Epithelial cell of esophagus (primary cell): ENCODE measurements at regions not wholly inside any gene's neighbourhood (a gene's known extent, or its start where the extent isn't known, plus 50 kb on each side); places are given as distances from the start of the nearest gene placed in this dataset.

ENCODE experiments used
- DNase-seq: peaks from one replicate; pipeline ENCODE4 v3.0.0; 2010; ENCODE audit warnings: low read depth
- H3K4me3 ChIP-seq: 2 replicates; pipeline ENCODE4 v1.5.1; 2011; ENCODE audit warnings: mild to moderate bottlenecking, low read length, control low read depth
- CTCF ChIP-seq: IDR thresholded peaks from 2 replicates; pipeline ENCODE4 v1.5.1; 2011; ENCODE audit warnings: low read depth, mild to moderate bottlenecking, low read length, control low read depth, inconsistent platforms; ENCODE audit not compliant: insufficient read depth; ENCODE audit errors: missing control alignments

- no peak for TF ChIP-seq CTCF
Observed at GRCh38 chr15:95550702-95551101, 779.8 kb upstream of the NR2F2 start.

GRCh38 chr15:95556225-95556624 lies 774.3 kb upstream of the NR2F2 start:
- no peak for TF ChIP-seq CTCF
- no peak for DNase-seq
- no peak overlapping the region for H3K4me3 ChIP-seq

More at GRCh38 chr15:95550702-95551101, 779.8 kb upstream of the NR2F2 start:
- DNase-seq: no peak
- no peak overlapping the region for H3K4me3 ChIP-seq

- TF ChIP-seq CTCF: no peak
- DNase-seq: no peak
Observed at GRCh38 chr15:95556866-95557225, 773.7 kb upstream of the NR2F2 start.

GRCh38 chr15:95557226-95558046 lies 773.1 kb upstream of the NR2F2 start:
- DNase-seq: peak; percentile 92
- no peak for TF ChIP-seq CTCF
- H3K4me3 ChIP-seq: no peak overlapping the region

More at GRCh38 chr15:95556866-95557225, 773.7 kb upstream of the NR2F2 start:
- H3K4me3 ChIP-seq: no peak overlapping the region

GRCh38 chr15:95558131-95558530 lies 772.4 kb upstream of the NR2F2 start:
- DNase-seq: peak; percentile 74
- H3K4me3 ChIP-seq: no peak overlapping the region
- TF ChIP-seq CTCF: no peak

GRCh38 chr15:95558916-95559315 lies 771.6 kb upstream of the NR2F2 start:
- H3K4me3 ChIP-seq: no peak overlapping the region
- no peak for TF ChIP-seq CTCF
- DNase-seq: peak; percentile 14
